ENCODE measurements at regions not wholly inside any gene's neighbourhood (a gene's known extent, or its start where the extent isn't known, plus 50 kb on each side); places are given as distances from the start of the nearest gene placed in this dataset.

DNA sequence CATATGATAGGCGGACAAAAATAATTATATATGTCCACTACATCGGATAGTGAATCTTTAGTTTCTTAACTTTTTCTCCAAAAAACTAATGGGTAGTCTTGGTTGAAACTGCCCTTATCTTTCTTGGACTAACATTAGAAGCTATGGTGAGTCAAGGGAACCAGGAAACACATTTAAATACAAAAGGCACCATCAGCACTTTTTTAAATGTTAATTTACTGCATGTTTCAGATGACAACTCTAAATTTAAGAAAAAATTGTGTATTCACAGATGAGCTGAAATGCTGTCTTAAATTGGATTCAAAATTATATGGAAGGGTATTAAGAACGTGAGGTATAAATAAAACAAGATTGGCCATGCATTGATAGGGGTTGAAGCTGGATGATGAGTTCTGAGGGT lies 75.6 kb upstream of the CERS6 start:
- DNase-seq = no peak

DNA sequence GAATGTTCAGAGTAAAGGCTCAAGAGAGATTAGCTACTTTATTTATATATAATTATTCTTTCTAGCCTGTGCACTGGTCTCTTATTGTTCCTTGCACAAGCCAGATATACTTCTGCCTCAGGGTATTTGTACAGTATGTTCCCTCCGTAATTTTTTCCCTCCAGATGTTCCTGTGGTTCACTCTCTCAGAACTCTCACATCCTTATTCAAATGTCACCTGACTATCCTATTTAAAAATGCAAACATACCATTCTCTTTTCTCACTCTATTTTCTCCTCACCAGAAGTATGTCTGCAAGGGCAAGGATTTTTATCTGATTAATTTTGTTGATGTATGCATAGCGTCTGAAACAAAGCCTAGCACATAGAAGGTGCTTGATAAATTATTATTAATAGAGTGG lies 64.0 kb upstream of the CERS6 start:
- no peak for DNase-seq

DNA sequence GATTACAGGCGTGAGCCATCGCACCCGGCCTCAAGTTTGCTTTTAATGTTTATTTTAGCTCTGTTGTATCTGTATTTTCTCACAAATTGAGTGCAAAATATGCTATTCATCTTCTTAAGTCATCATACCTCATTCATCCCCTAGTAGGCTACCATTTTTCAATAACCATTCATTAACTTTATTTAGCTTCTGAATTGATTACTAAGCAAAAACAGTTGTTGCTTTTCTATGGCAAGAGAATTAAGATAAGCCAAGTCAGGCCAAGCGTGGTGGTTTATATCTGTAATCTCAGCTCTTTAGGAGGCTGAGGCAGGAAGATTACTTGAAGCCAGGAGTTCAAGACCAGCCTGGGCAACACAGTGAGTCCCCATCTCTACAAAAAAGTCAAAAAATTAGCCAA lies 63.3 kb upstream of the CERS6 start:
- DNase-seq = no peak

DNA sequence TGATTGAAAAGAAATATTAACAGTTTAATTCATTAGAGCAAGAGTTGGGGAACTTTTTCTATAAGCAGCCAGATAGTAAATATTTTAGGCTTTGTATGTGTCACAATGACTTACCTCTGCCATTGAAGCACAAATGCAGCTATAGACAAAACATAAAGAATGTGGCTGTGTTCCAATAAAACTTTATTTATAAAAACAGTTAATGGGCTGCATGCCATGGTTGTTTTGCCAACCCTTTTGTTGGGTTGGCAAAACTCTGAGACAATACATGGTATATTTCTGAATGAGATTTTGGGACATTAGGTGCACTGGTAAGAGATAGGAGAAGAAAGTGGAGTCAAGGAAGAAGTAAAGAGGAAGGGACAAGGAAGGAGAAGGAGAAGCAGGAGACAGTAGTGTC lies 61.8 kb upstream of the CERS6 start:
- no peak for DNase-seq

DNA sequence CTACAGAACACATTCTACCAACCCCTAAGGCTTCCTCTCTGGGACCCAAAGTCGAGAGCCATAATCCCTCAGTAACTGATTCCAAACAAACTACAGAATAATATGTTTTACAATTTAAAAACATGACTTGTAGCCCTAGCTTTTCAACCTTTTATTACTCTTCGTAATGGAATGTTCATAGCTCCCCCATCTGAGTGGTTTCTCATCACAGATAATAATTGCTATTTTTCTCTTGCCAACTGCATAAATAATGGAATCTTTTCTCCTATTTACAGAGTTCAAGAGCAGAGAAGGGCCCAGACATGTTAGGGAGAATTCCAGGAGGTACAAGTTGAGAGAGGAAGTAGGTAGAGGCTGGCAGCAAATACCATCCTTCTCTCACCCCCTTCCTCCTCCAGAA lies 59.9 kb upstream of the CERS6 start:
- no peak for DNase-seq

DNA sequence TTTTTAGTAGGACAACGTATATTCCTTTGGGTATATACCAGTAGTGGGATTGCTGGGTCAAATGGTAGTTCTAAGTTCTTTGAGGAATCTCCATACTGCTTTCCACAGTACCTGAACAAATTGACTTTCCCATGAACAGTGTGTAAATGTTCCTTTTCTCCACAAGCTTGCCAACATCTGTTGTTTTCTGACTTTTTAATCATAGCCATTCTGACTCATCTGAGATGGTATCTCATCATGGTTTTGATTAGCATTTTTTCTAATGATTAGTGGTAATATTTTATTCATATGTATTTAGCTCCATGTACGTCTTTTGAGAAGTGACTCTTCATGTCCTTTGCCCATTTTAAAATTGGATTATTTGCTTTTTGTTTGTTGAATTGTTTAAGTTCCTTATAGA lies 58.4 kb upstream of the CERS6 start:
- no peak for DNase-seq

DNA sequence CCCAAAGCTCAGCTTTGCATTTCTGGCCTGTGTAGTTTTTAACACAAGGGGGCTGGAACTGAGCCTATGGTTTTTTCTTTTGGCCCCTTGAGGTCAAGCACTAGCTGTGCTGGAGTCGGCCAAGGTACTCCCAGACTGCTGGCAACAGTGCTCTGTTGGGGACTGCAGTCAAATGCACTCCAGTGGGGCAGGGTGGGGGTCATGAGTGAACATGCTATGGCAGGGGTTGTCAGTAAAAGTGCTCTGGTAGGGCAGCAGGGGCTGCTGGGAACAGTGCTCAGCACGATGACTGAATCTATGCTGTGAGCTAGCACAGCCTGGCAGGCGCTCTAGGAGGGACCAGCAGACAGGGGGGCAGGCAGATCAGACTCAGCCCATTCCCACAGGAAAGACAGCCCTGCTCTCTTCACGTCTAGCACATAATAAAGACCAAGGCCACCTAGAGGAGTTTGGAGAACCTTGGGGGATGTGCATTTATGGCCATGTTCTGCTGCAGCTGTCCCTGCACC lies 55.0 kb upstream of the CERS6 start:
- no peak for DNase-seq

DNA sequence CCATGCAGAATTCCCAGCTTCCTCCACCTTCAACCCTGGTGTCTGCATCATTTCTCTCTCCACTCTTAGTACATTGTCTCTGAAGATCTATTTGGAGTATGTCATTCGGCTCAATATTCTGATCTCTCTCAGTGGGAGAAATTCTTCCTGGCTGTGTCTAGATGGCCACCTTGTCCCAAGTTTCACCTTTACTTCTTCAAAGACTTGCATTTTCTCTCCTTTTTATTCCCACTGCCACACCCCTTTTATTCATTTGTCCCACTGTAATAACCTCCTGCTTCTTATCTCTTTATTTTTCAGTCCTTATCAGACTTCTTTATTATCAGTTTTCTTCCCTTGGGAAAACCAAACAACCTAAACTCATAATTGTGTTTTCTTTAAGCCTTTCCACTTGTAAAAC lies 54.3 kb upstream of the CERS6 start:
- DNase-seq = no peak

DNA sequence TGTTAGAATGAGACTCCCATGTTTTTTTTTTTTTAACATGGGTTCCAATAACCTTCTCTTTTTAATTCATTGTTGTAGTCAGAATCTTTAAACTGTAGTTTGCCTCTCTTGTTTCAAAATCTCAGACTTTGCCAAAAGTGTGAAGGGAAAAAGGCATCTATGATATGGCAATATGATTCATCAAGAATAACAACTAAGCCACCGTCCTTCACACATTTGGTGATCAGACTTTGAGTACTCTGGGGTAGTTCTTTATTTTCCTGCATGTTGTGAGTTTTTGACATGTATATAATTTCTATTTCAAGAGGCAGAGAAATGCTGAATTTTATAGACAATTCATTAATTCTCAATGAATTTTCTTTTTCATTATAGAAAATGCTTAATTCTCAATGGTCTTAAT lies 53.5 kb upstream of the CERS6 start:
- no peak for DNase-seq

DNA sequence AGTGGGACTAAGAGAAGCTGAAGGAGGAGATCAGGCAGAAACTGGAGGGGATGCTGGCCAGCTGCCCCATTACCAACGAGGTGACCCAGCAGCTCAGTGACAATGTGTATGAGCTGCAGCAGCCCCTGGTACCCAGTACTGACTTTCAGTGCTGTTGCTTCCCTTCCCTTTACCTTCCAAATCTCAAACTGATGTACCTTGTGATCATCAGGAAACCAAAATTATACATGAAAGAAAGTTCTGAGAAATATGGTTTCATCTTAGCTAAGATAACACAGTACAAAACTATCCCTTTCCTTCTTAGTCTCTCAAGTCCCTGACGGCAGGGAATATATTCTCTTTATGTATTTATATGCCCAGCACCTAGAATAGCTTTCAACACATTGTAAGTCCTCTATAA lies 52.3 kb upstream of the CERS6 start:
- no peak for DNase-seq

DNA sequence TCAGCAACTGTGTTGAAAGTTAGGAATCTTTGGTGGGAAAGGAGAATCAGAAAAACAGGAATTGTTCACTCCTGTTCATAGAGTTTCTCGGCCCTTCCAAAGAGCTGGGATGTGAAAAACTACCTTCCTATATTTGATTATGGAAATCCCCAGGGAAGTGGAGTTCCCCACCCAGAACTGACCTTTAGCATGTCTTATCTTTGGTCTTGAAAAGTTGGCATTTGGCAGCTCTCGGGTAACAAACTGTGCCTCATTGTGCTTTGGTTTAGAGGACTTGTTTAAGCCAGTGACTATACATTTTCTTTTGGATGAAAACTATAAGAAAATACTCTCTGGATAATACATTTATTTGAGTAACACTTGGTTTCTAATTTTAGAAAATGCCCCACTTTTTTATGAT lies 51.3 kb upstream of the CERS6 start:
- DNase-seq = no peak
